K562 (cell line): ENCODE measurements at regions not wholly inside any gene's neighbourhood (a gene's known extent, or its start where the extent isn't known, plus 50 kb on each side); places are given as distances from the start of the nearest gene placed in this dataset.

ENCODE experiments used
- CTCF ChIP-seq, 3 experiments: IDR thresholded peaks in 2 of 3; conservative IDR thresholded peaks in 1 of 3; 2 replicates each; pipeline ENCODE4 v1.5.1; 2011 to 2012; ENCODE audit warnings: low read length in 3 of 3, mild to moderate bottlenecking in 3 of 3, control low read depth in 2 of 3, improper control_type of control experiment in 1 of 3, inconsistent platforms in 1 of 3, low read depth in 1 of 3, mixed read lengths in 1 of 3, moderate library complexity in 1 of 3; ENCODE audit not compliant: insufficient read depth in 2 of 3
- EP300 ChIP-seq: IDR thresholded peaks from 2 replicates; pipeline ENCODE4 v1.6.1; 2012; ENCODE audit warnings: low read length, improper control_type of control experiment
- MYC ChIP-seq, 2 experiments: fragments of 250-450 bp in 1 of 2; sonication (Bioruptor Pico) in 1 of 2; IDR thresholded peaks; 2 replicates each; pipeline versions ENCODE4 v1.5.1 to v1.6.1; 2012 to 2021; ENCODE audit warnings: low read depth in 2 of 2, borderline replicate concordance in 1 of 2, improper control_type of control experiment in 1 of 2, low read length in 1 of 2, mild to moderate bottlenecking in 1 of 2, moderate library complexity in 1 of 2
- POLR2A ChIP-seq: fragments of 450-650 bp; conservative IDR thresholded peaks from 2 replicates; pipeline ENCODE4 v1.6.1; 2016

GRCh38 chrX:40835526-40835925, 100.2 kb upstream of the MED14 start:
- TF ChIP-seq POLR2A, result no peak
- TF ChIP-seq MYC (IDR thresholded peaks at IDR 0.05; ENCODE audit: low read depth, low read length), result no peak
- no peak for TF ChIP-seq MYC (CRISPR knock-in tag; IDR thresholded peaks at IDR 0.05; ENCODE audit: borderline replicate concordance, low read depth)
- no peak for TF ChIP-seq EP300
- TF ChIP-seq CTCF (IDR thresholded peaks at IDR 0.05 in 2 of 3, conservative IDR thresholded peaks at IDR 0.05 in 1 of 3; ENCODE audit: insufficient read depth in 2 of 3, low read depth in 1 of 3, low read length in 3 of 3), result no peak
